CD4-positive, alpha-beta memory T cell (primary cell): ENCODE measurements at regions not wholly inside any gene's neighbourhood (a gene's known extent, or its start where the extent isn't known, plus 50 kb on each side); places are given as distances from the start of the nearest gene placed in this dataset.

ENCODE experiments used
- CTCF ChIA-PET: fragments of 350-600 bp; sonication (Branson Sonifier 250); formaldehyde crosslinking; loops from one replicate; lab custom pipeline; 2021; ENCODE audit warnings: inconsistent platforms; ENCODE audit not compliant: partially characterized antibody; lab: Charles Lee
- POLR2A ChIA-PET: fragments of 350-600 bp; sonication (Branson Sonifier 250); formaldehyde crosslinking; loops from one replicate; lab custom pipeline; 2021; ENCODE audit not compliant: partially characterized antibody; lab: Charles Lee
- DNase-seq, 5 donors: peaks; one replicate each; pipeline versions ENCODE4 v3.0.0 to v3.0.0-alpha.2; 2020 to 2022; ENCODE audit warnings: mixed read lengths in 1 of 5
- H3K27ac ChIP-seq: one replicate; pipeline ENCODE4 v1.7.0; 2013; ENCODE audit warnings: low read depth, low read length
- H3K27me3 ChIP-seq: 2 replicates; pipeline ENCODE4 v1.7.0; 2013; ENCODE audit warnings: mild to moderate bottlenecking, low read length, moderate library complexity; ENCODE audit not compliant: insufficient read depth
- H3K36me3 ChIP-seq: 2 replicates; pipeline ENCODE4 v1.7.0; 2013; ENCODE audit warnings: mild to moderate bottlenecking, low read length, moderate library complexity; ENCODE audit not compliant: insufficient read depth
- H3K4me1 ChIP-seq: 2 replicates; pipeline ENCODE4 v1.7.0; 2013; ENCODE audit warnings: mild to moderate bottlenecking, low read length, moderate library complexity; ENCODE audit not compliant: insufficient read depth
- H3K4me3 ChIP-seq, 2 donors: one replicate each; pipeline ENCODE4 v1.7.0; 2013; ENCODE audit warnings: low read length in 2 of 2, mild to moderate bottlenecking in 1 of 2
- H3K9me3 ChIP-seq, 2 donors: one replicate each; pipeline ENCODE4 v1.7.0; 2013; ENCODE audit warnings: low read length in 2 of 2, control low read depth in 1 of 2; ENCODE audit not compliant: control insufficient read depth in 1 of 2
- H3K27ac Mint-ChIP-seq, 7 donors: one replicate each; pipeline ENCODE4 v1.8.0; 2020 to 2021; ENCODE audit warnings: mixed read lengths in 7 of 7, mild to moderate bottlenecking in 6 of 7, inconsistent platforms in 3 of 7, moderate library complexity in 3 of 7
- H3K27me3 Mint-ChIP-seq, 2 donors: one replicate each; pipeline ENCODE4 v1.8.0; 2020 to 2021; ENCODE audit warnings: mixed read lengths in 2 of 2
- H3K36me3 Mint-ChIP-seq, 2 donors: one replicate each; pipeline ENCODE4 v1.8.0; 2020 to 2021; ENCODE audit warnings: mixed read lengths in 2 of 2, inconsistent platforms in 1 of 2, mild to moderate bottlenecking in 1 of 2
- H3K4me1 Mint-ChIP-seq, 4 donors: one replicate each; pipeline ENCODE4 v1.8.0; 2020 to 2021; ENCODE audit warnings: mixed read lengths in 4 of 4, mild to moderate bottlenecking in 1 of 4
- H3K4me3 Mint-ChIP-seq, 8 donors: one replicate each; pipeline ENCODE4 v1.8.0; 2020 to 2021; ENCODE audit warnings: mixed read lengths in 8 of 8, mild to moderate bottlenecking in 7 of 8, moderate library complexity in 6 of 8, inconsistent platforms in 3 of 8
- H3K9me3 Mint-ChIP-seq, 8 donors: one replicate each; pipeline ENCODE4 v1.8.0; 2020 to 2021; ENCODE audit warnings: mixed read lengths in 8 of 8, mild to moderate bottlenecking in 5 of 8, inconsistent platforms in 3 of 8, moderate library complexity in 1 of 8
- intact Hi-C: fragments of 100-400 bp; cut with micrococcal nuclease; formaldehyde crosslinking; loops from one replicate; pipeline ENCODE4 v1.15.1; 2023

GRCh38 chr1:36635284-36635683 lies 152.6 kb upstream of the CSF3R start:
- Mint-ChIP-seq H3K27me3 (peaks cover 11 to 16% of the 10 kb centered on the region in 2 donors), H3K36me3 (no peaks in the 10 kb centered on the region), H3K4me3 (no peak overlapping the region), H3K9me3 (no peaks in the 10 kb centered on the region), H3K4me1 (no peaks in the 10 kb centered on the region), H3K27ac (no peak overlapping the region)
- intact Hi-C loops: no loop called here
- ChIA-PET POLR2A (no interaction called here), CTCF (no interaction called here)
- Histone ChIP-seq H3K36me3 (no peaks in the 10 kb centered on the region), H3K27ac (no peak overlapping the region), H3K4me3 (no peak overlapping the region), H3K9me3 (no peaks in the 10 kb centered on the region), H3K4me1 (no peaks in the 10 kb centered on the region), H3K27me3 (no peaks in the 10 kb centered on the region)
- DNase-seq: no peak

DNA sequence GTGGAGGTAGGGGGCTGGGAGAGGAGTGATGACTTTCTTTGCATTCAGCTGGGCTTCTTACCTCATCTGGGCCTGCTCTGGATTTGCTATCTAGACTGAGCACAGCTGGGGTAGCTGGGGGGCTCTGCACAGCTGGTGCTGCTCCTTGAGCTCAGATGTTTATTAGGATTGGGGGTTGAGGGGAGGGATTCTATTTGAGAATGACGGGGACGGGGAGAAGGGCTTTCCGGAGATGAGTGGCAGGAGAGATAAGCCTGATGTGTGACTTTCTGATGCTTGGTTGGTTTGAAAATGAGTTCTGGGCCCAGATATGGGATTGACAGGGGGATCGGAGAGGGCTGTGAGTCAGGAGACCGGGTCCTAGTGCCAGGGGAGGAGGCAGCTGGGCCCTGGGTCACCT lies 146.1 kb upstream of the CSF3R start:
- Histone ChIP-seq H3K27me3 (no peaks in the 10 kb centered on the region), H3K36me3 (no peaks in the 10 kb centered on the region), H3K4me3 (no peak overlapping the region), H3K9me3 (no peaks in the 10 kb centered on the region), H3K27ac (no peak overlapping the region), H3K4me1 (no peaks in the 10 kb centered on the region)
- Mint-ChIP-seq H3K4me3 (no peak overlapping the region), H3K27ac (no peak overlapping the region), H3K9me3 (no peaks in the 10 kb centered on the region), H3K36me3 (no peaks in the 10 kb centered on the region), H3K4me1 (no peaks in the 10 kb centered on the region), H3K27me3 (peaks cover 5 to 6% of the 10 kb centered on the region in 2 donors)
- POLR2A ChIA-PET: no interaction called here
- intact Hi-C loops: no loop called here
- DNase-seq: no peak
- CTCF ChIA-PET: interaction anchor here (1.3 kb wide), 1 partner anchor 18 kb away, joined by 5 read pairs; no protein-coding TSS in a partner anchor

DNA sequence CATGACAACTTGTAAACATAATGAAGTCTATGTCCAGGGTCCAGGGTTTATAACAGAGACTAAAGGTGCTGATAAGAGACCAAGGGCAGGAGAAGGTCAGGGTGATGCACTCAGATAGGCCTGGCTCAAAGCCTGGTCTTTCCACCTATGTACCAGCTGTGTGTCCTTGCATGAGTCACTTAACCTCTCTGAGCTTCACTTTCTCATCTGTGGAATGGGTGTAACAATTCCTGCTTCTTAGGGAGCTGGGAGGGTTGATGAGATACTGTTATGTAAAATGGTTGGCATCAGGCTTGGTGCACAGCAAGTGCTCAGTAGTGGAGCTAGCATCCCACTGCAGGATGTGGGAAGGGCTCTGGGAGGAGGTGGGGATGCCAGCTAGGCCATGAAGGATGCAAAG lies 143.7 kb upstream of the CSF3R start:
- no peaks in the 10 kb centered on the region for H3K9me3 Mint-ChIP-seq
- H3K27me3 ChIP-seq: no peaks in the 10 kb centered on the region
- H3K36me3 ChIP-seq: no peaks in the 10 kb centered on the region
- no peaks in the 10 kb centered on the region for H3K9me3 ChIP-seq
- H3K27ac ChIP-seq: no peak overlapping the region
- ChIA-PET POLR2A (no interaction called here), CTCF (no interaction called here)
- H3K4me1 Mint-ChIP-seq: peaks cover 0 to 9% (median 7%) of the 10 kb centered on the region in 4 donors
- H3K27ac Mint-ChIP-seq: no peak overlapping the region
- H3K27me3 Mint-ChIP-seq: peaks cover 5 to 10% of the 10 kb centered on the region in 2 donors
- intact Hi-C loops: no loop called here
- no peak overlapping the region for H3K4me3 Mint-ChIP-seq
- DNase-seq: no peak
- no peaks in the 10 kb centered on the region for H3K36me3 Mint-ChIP-seq
- no peaks in the 10 kb centered on the region for H3K4me1 ChIP-seq
- no peak overlapping the region for H3K4me3 ChIP-seq

DNA sequence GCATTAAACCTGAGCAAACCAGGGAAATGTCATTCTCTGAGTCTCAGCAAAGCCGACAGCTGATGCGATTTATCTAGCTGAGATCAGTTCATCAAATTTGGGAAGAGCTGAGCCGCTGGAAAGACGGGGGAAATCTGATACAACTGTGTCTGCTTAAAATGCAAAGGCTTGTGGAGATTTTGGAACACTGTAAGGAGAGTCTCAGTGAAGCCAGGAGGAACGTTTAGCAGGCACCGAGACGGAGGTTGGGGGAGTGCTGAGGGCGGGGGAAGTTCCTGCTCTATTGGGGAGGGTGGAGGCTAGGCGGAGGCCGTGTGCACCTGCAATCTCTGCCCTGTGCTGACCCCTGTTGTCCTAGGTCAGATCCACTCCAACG lies 143.2 kb upstream of the CSF3R start:
- H3K27ac Mint-ChIP-seq: no peak overlapping the region
- no peaks in the 10 kb centered on the region for H3K27me3 ChIP-seq
- no peaks in the 10 kb centered on the region for H3K36me3 ChIP-seq
- H3K4me1 ChIP-seq: no peaks in the 10 kb centered on the region
- no peaks in the 10 kb centered on the region for H3K36me3 Mint-ChIP-seq
- no peak for DNase-seq
- no peaks in the 10 kb centered on the region for H3K9me3 Mint-ChIP-seq
- H3K27me3 Mint-ChIP-seq: peaks cover 5 to 10% of the 10 kb centered on the region in 2 donors
- H3K9me3 ChIP-seq: no peaks in the 10 kb centered on the region
- POLR2A ChIA-PET: no interaction called here
- no peak overlapping the region for H3K27ac ChIP-seq
- no peak overlapping the region for H3K4me3 ChIP-seq
- CTCF ChIA-PET: no interaction called here
- intact Hi-C loops: no loop called here
- no peak overlapping the region for H3K4me3 Mint-ChIP-seq
- peaks cover 0 to 9% (median 7%) of the 10 kb centered on the region in 4 donors for H3K4me1 Mint-ChIP-seq

DNA sequence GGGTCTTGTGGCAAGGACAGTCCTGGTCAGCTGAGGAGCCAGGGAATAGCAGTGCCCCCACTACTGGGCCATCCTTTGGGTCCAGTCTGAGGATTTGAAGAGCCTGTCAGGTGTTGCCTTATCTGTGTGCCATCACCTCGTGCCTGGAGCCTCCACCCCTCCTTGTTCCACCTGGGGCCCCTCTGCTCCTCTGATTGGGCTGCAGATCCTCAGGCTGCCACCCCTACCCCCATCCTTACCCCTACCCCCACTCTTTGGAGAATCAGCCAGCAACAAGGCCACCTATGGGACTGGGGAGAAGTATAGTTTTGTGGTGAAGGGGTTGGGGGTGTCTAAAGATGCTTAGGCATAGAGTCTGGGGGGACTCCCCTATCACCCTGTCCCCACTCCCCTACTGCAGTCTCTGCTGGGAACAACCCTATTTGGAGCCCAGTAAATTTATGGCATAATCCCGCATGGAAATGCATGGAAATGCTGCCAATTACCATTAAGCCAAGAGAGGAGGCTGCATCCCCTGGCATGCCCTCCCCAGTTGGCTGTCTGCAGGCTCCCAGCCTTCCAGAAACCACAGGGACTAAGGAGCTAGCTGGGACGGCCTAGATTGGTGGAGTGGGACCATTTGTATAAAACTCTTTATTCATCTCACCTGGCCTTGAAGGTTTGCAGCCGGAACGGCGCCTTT lies 142.7 kb upstream of the CSF3R start:
- no peak for DNase-seq
- no peak overlapping the region for H3K27ac Mint-ChIP-seq
- H3K9me3 Mint-ChIP-seq: no peaks in the 10 kb centered on the region
- H3K4me1 Mint-ChIP-seq: peaks cover 0 to 9% (median 7%) of the 10 kb centered on the region in 4 donors
- Histone ChIP-seq H3K4me3 (no peak overlapping the region), H3K9me3 (no peaks in the 10 kb centered on the region), H3K4me1 (no peaks in the 10 kb centered on the region), H3K27ac (no peak overlapping the region), H3K27me3 (no peaks in the 10 kb centered on the region), H3K36me3 (no peaks in the 10 kb centered on the region)
- peaks cover 5 to 10% of the 10 kb centered on the region in 2 donors for H3K27me3 Mint-ChIP-seq
- POLR2A ChIA-PET: no interaction called here
- CTCF ChIA-PET: no interaction called here
- intact Hi-C loops: no loop called here
- H3K36me3 Mint-ChIP-seq: no peaks in the 10 kb centered on the region
- H3K4me3 Mint-ChIP-seq: no peak overlapping the region

GRCh38 chr1:36624466-36624865 lies 141.8 kb upstream of the CSF3R start:
- Histone ChIP-seq H3K36me3 (no peaks in the 10 kb centered on the region), H3K27me3 (no peaks in the 10 kb centered on the region), H3K9me3 (no peaks in the 10 kb centered on the region), H3K4me3 (no peak overlapping the region), H3K27ac (no peak overlapping the region), H3K4me1 (no peaks in the 10 kb centered on the region)
- Mint-ChIP-seq H3K4me1 (peaks cover 0 to 9% (median 7%) of the 10 kb centered on the region in 4 donors), H3K27ac (no peak overlapping the region), H3K36me3 (no peaks in the 10 kb centered on the region), H3K27me3 (peaks cover 5 to 7% of the 10 kb centered on the region in 2 donors), H3K9me3 (no peaks in the 10 kb centered on the region), H3K4me3 (no peak overlapping the region)
- ChIA-PET CTCF (interaction anchor here (1.4 kb wide), 1 partner anchor 15 kb away, joined by 3 read pairs; no protein-coding TSS in a partner anchor), POLR2A (no interaction called here)
- DNase-seq: no peak
- intact Hi-C loops: no loop called here

DNA sequence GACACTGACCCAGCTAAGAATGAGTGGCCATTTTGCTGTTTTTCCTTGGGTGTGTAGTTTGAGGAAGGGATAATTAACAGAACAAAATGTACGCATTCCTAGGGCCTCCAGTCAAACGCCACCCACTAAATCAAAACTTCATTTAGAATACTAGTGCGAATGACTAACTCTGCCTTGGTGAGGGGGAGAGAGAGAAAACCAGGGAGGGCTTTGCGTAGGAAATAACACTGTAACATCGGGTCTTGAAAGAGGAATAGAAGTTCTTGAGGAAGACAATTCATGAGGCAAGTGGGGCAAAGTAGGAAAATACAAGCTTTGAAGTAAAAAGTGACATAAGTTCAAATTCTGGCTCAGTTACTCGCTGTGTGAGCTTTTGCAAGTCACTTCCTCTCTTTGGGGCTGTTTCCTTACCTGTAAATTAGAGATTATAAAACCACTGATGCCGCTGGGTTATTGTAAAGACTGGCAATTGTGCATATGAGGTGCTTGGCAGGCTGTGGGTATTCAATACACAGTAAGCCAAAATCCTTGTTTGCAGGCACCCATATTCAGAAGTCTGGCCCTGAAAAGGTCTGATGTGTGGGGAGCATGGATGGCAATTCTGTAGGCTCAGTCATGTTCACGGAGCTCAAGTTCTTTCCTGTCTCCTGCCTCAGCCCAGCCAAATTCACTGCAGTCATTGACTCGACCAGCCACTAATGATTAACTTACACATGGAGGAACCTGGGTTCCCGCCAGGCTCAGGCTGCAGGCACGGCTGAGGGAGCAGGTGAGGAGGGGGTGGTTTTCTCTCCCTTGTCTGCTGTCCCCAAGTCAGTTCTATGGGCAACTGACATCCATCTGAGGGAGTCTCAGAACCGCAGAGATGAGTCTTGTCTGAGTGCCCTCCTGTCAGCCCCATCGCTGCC lies 140.3 kb upstream of the CSF3R start:
- no peaks in the 10 kb centered on the region for H3K4me1 ChIP-seq
- POLR2A ChIA-PET: no interaction called here
- peaks cover 0 to 9% (median 7%) of the 10 kb centered on the region in 4 donors for H3K4me1 Mint-ChIP-seq
- no peaks in the 10 kb centered on the region for H3K36me3 Mint-ChIP-seq
- H3K4me3 ChIP-seq: no peak overlapping the region
- peaks cover 5 to 7% of the 10 kb centered on the region in 2 donors for H3K27me3 Mint-ChIP-seq
- CTCF ChIA-PET: interaction anchor here (1.4 to 1.7 kb wide), 2 partner anchors 14 to 47 kb away, joined by 3 read pairs; no protein-coding TSS in a partner anchor
- no peak for DNase-seq
- no peaks in the 10 kb centered on the region for H3K27me3 ChIP-seq
- H3K36me3 ChIP-seq: no peaks in the 10 kb centered on the region
- intact Hi-C loops: no loop called here
- peak overlapping the region in 2 of 8 donors; percentile 0 to 17 for H3K4me3 Mint-ChIP-seq
- H3K9me3 Mint-ChIP-seq: no peaks in the 10 kb centered on the region
- H3K9me3 ChIP-seq: no peaks in the 10 kb centered on the region
- H3K27ac ChIP-seq: no peak overlapping the region
- H3K27ac Mint-ChIP-seq: peak overlapping the region in 2 of 7 donors; percentile 14 to 16
